Esophagus squamous epithelium (tissue), 4 donors: ENCODE measurements at regions not wholly inside any gene's neighbourhood (a gene's known extent, or its start where the extent isn't known, plus 50 kb on each side); places are given as distances from the start of the nearest gene placed in this dataset.

Source experiments
- POLR2A ChIP-seq, 4 donors: fragments of 450-650 bp; IDR thresholded peaks; one replicate each; pipeline ENCODE4 v1.6.1; 2017; ENCODE audit warnings: antibody characterized with exemption in 4 of 4, mild to moderate bottlenecking in 4 of 4, moderate library complexity in 3 of 4
- TF ChIP-seq, protein P1 (sequence below), 6 experiments: fragments of 450-650 bp in 4 of 6; fragments of 200-600 bp in 2 of 6; sonication (generic) in 2 of 6; IDR thresholded peaks; one replicate each; pipeline ENCODE4 v1.5.1; 2016 to 2019; ENCODE audit warnings: antibody characterized with exemption in 6 of 6, mild to moderate bottlenecking in 4 of 6, moderate library complexity in 4 of 6

DNA sequence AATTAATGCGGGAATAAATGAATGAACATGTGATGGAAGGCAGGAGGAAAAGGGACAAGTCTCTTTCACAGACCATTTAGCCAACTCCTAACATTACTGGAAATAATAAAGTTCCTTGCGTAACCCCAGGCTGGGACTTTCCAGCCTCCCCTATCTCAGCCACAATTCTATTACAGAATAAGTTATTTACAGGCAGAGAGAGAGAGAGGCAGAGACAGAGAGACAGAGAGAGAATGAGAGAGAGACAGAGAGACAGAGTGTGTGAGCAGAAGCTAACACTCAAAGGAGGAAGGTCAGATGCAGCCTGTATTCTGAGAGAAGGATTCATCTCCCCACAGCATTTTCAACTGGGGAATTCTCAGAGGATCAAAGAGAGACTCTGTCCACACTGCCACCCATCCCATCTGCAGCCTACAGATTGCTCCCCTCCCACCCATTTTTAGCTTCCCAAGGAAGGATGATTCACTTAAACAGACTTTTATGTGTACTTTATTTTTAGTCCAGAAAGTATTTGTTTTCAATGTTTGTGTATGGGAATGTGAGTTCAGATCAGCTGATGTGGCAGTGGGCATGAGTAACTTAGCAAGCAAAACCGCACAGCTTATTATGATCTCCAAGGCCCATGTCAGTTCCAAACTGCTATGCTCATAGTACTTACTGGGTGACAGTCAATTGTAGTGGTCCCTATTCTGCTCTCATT lies 165.7 kb downstream of the CAND1 start:
- TF ChIP-seq, protein P1, sequence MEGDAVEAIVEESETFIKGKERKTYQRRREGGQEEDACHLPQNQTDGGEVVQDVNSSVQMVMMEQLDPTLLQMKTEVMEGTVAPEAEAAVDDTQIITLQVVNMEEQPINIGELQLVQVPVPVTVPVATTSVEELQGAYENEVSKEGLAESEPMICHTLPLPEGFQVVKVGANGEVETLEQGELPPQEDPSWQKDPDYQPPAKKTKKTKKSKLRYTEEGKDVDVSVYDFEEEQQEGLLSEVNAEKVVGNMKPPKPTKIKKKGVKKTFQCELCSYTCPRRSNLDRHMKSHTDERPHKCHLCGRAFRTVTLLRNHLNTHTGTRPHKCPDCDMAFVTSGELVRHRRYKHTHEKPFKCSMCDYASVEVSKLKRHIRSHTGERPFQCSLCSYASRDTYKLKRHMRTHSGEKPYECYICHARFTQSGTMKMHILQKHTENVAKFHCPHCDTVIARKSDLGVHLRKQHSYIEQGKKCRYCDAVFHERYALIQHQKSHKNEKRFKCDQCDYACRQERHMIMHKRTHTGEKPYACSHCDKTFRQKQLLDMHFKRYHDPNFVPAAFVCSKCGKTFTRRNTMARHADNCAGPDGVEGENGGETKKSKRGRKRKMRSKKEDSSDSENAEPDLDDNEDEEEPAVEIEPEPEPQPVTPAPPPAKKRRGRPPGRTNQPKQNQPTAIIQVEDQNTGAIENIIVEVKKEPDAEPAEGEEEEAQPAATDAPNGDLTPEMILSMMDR (IDR thresholded peaks at IDR 0.05) = no peak
- no peak for TF ChIP-seq POLR2A (IDR thresholded peaks at IDR 0.05)
